Smooth muscle cell (in vitro differentiated cells): ENCODE measurements at regions not wholly inside any gene's neighbourhood (a gene's known extent, or its start where the extent isn't known, plus 50 kb on each side); places are given as distances from the start of the nearest gene placed in this dataset.

Experiments used
- DNase-seq: peaks from one replicate; lab custom pipeline; 2025; ENCODE audit not compliant: unreplicated experiment; lab: John Stamatoyannopoulos, UW
- H2AFZ ChIP-seq: fragments of 200-600 bp; sonication (generic); 2 replicates; pipeline ENCODE4 v1.6.0; 2016; ENCODE audit warnings: antibody characterized with exemption, low read depth, mild to moderate bottlenecking
- H3F3A ChIP-seq: fragments of 200-600 bp; sonication (generic); 2 replicates; pipeline ENCODE4 v1.6.0; 2017; ENCODE audit warnings: antibody characterized with exemption, low read depth
- H3K27ac ChIP-seq: fragments of 200-600 bp; sonication (generic); 2 replicates; pipeline ENCODE4 v1.5.1; 2016; ENCODE audit warnings: low read depth, mild to moderate bottlenecking
- H3K27me3 ChIP-seq: fragments of 200-600 bp; sonication (generic); 2 replicates; pipeline ENCODE4 v1.6.1; 2016; ENCODE audit warnings: low read depth, mild to moderate bottlenecking
- H3K36me3 ChIP-seq: fragments of 200-600 bp; sonication (generic); 2 replicates; pipeline ENCODE4 v1.5.1; 2016; ENCODE audit warnings: low read depth
- H3K4me1 ChIP-seq: fragments of 200-600 bp; sonication (generic); 2 replicates; pipeline ENCODE4 v1.5.1; 2016; ENCODE audit warnings: low read depth
- H3K4me2 ChIP-seq: fragments of 200-600 bp; sonication (generic); 2 replicates; pipeline ENCODE4 v1.6.0; 2016; ENCODE audit warnings: mild to moderate bottlenecking
- H3K4me3 ChIP-seq: fragments of 200-600 bp; sonication (generic); 2 replicates; pipeline ENCODE4 v1.5.1; 2016; ENCODE audit warnings: mild to moderate bottlenecking
- H3K79me2 ChIP-seq: fragments of 200-600 bp; sonication (generic); 2 replicates; pipeline ENCODE4 v1.6.0; 2016; ENCODE audit warnings: low read depth, mild to moderate bottlenecking
- H3K9ac ChIP-seq: fragments of 200-600 bp; sonication (generic); 2 replicates; pipeline ENCODE4 v1.6.0; 2016; ENCODE audit warnings: low read depth
- H3K9me3 ChIP-seq: fragments of 200-600 bp; sonication (generic); replicated peaks from 2 replicates; pipeline ENCODE4 v1.5.1; 2016; ENCODE audit warnings: low read depth
- H4K20me1 ChIP-seq: fragments of 200-600 bp; sonication (generic); 2 replicates; pipeline ENCODE4 v1.6.0; 2016; ENCODE audit warnings: low read depth
- WGBS: methylation state at CpG from one replicate; pipeline ENCODE4 v1.1.7; 2016; ENCODE audit warnings: low lambda C conversion rate; 5-methylcytosine and 5-hydroxymethylcytosine counted together
- TF ChIP-seq, protein P1 (sequence below): fragments of 200-600 bp; sonication (generic); IDR thresholded peaks from 2 replicates; pipeline ENCODE4 v1.5.1; 2017; ENCODE audit warnings: borderline replicate concordance, mild to moderate bottlenecking, antibody characterized with exemption; ENCODE audit not compliant: insufficient read depth, poor library complexity, severe bottlenecking

DNA sequence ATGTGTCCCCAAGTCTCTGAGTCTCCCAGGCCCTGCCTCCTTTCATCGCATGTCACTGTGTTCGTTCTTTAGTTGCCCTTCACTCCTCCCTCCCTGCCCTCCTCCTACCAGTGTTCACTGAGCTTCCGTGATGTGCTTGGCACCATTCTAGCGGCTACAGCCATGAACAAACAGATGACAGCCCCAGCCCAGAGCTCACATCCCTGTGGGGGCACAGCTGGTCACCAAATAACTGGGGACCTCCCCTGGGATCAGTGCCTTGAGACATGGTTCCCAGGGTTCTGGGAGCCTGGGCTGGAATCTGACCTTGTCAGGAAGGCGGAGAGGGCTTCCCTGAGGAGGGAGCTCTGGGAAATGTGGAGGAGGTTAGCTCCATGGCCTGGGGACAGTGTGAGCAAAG is 320.7 kb downstream of the PTPRU start:
- H3K9me3 ChIP-seq = no peaks in the 10 kb centered on the region
- H3K4me2 ChIP-seq = no peak overlapping the region
- H3K4me1 ChIP-seq = no peaks in the 10 kb centered on the region
- 64% methylated on average over 4 of the region's 5 CpGs for WGBS
- H3K36me3 ChIP-seq = no peaks in the 10 kb centered on the region
- DNase-seq = no peak
- no peaks in the 10 kb centered on the region for H3F3A ChIP-seq
- no peaks in the 10 kb centered on the region for H4K20me1 ChIP-seq
- H3K4me3 ChIP-seq = no peak overlapping the region
- TF ChIP-seq, protein P1, sequence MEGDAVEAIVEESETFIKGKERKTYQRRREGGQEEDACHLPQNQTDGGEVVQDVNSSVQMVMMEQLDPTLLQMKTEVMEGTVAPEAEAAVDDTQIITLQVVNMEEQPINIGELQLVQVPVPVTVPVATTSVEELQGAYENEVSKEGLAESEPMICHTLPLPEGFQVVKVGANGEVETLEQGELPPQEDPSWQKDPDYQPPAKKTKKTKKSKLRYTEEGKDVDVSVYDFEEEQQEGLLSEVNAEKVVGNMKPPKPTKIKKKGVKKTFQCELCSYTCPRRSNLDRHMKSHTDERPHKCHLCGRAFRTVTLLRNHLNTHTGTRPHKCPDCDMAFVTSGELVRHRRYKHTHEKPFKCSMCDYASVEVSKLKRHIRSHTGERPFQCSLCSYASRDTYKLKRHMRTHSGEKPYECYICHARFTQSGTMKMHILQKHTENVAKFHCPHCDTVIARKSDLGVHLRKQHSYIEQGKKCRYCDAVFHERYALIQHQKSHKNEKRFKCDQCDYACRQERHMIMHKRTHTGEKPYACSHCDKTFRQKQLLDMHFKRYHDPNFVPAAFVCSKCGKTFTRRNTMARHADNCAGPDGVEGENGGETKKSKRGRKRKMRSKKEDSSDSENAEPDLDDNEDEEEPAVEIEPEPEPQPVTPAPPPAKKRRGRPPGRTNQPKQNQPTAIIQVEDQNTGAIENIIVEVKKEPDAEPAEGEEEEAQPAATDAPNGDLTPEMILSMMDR = no peak
- H3K27me3 ChIP-seq = no peaks in the 10 kb centered on the region
- H3K9ac ChIP-seq = no peak overlapping the region
- H2AFZ ChIP-seq = no peak overlapping the region
- no peaks in the 10 kb centered on the region for H3K79me2 ChIP-seq
- H3K27ac ChIP-seq = no peak overlapping the region

DNA sequence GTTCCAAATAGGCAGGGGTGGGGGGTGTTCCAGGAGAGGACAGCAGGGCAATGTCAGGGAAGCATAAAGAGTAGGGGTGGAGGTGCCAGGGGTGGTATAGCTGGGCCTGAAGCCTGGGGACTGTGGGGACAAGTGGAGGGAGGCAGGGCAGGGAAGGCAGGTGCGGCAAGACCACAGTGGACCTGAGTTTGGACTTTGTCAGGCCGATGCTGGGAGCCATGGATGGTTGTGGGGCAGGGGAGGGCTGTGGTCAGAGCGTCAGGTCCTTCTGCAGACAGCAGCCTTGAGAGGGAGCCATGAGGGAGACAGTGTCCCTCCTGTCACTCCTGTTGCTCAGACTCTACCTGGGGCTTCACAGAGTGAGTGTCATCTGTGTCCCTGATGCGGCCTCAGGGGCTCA is 320.3 kb downstream of the PTPRU start:
- WGBS = 71% methylated on average over 4 of the region's 4 CpGs
- Histone ChIP-seq H3K36me3 (no peaks in the 10 kb centered on the region), H4K20me1 (no peaks in the 10 kb centered on the region), H3K79me2 (no peaks in the 10 kb centered on the region), H3F3A (no peaks in the 10 kb centered on the region), H2AFZ (no peak overlapping the region), H3K27ac (no peak overlapping the region), H3K9ac (no peak overlapping the region), H3K4me3 (no peak overlapping the region), H3K27me3 (no peaks in the 10 kb centered on the region), H3K4me2 (no peak overlapping the region), H3K9me3 (no peaks in the 10 kb centered on the region), H3K4me1 (no peaks in the 10 kb centered on the region)
- TF ChIP-seq, protein P1 = no peak
- no peak for DNase-seq

DNA sequence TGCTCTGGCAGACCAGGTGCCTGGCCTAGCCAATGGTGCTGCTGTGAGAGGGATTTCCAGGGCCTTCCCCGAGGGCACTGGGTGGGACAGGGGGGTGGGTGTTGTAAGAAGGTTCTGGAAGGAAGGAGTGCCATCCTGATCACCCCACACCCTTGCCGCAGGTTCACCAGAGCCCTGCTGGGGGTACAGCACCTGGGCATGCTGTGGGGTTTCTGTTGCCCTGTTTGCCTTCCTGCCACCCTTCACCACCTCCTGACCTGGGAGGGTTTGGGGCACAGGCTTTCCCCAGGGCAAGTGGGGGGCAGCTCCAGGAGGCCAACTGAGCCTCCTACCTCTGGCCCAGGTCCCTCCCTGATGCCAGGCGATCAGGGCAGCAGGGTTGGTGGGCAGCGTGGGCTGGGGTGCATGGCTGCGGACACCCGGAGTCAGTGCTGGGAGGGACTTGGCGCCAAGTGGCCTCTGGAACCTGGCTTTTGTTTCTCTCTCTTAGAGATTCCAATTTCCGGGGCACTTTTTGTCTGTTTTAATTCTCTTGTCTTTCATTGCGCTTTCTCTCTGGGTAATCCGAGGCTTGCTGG is 318.8 kb downstream of the PTPRU start:
- TF ChIP-seq, protein P1 = no peak
- no peaks in the 10 kb centered on the region for H3K9me3 ChIP-seq
- H3F3A ChIP-seq = no peaks in the 10 kb centered on the region
- H3K9ac ChIP-seq = no peak overlapping the region
- no peak overlapping the region for H2AFZ ChIP-seq
- WGBS = 98% methylated on average over 10 of the region's 10 CpGs
- no peak for DNase-seq
- H4K20me1 ChIP-seq = no peaks in the 10 kb centered on the region
- no peaks in the 10 kb centered on the region for H3K79me2 ChIP-seq
- no peaks in the 10 kb centered on the region for H3K27me3 ChIP-seq
- no peak overlapping the region for H3K4me2 ChIP-seq
- no peaks in the 10 kb centered on the region for H3K36me3 ChIP-seq
- H3K27ac ChIP-seq = no peak overlapping the region
- H3K4me1 ChIP-seq = no peaks in the 10 kb centered on the region
- H3K4me3 ChIP-seq = no peak overlapping the region

DNA sequence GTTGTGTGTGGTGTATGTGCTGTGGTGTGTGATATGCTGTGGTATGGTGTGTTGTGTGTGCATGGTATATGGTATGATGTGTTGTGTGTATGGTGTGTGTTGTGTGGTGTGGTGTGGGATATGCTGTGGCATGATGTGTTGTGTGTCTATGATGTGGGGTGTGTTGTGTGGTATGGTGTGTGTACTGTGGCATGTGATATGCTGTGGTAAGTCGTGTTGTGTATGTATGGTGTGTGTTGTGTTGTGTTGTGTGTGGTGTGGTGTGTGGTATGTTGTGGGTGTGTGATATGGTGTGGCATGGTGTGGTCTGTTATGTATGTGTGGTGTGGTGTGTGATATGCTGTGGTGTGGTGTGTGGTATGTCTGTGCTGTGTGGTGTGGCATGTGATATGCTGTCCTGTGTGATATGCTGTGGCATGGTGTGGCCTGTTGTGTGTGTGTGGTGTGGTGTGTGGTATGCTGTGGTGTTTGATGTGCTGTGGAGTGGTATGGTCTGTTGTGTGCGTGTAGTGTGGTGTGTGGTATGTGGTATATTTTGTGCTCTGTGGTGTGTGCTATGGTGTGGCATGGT is 318.0 kb downstream of the PTPRU start:
- H3K9ac ChIP-seq = no peak overlapping the region
- H3K4me2 ChIP-seq = no peak overlapping the region
- 100% methylated on average over 2 of the region's 2 CpGs for WGBS
- no peaks in the 10 kb centered on the region for H3K79me2 ChIP-seq
- H3K9me3 ChIP-seq = no peaks in the 10 kb centered on the region
- no peaks in the 10 kb centered on the region for H3F3A ChIP-seq
- DNase-seq = no peak
- H3K36me3 ChIP-seq = no peaks in the 10 kb centered on the region
- no peaks in the 10 kb centered on the region for H3K4me1 ChIP-seq
- TF ChIP-seq, protein P1 = no peak
- no peak overlapping the region for H3K4me3 ChIP-seq
- H4K20me1 ChIP-seq = no peaks in the 10 kb centered on the region
- no peak overlapping the region for H3K27ac ChIP-seq
- no peaks in the 10 kb centered on the region for H3K27me3 ChIP-seq
- H2AFZ ChIP-seq = no peak overlapping the region
